NB4 (cell line): ENCODE measurements at regions not wholly inside any gene's neighbourhood (a gene's known extent, or its start where the extent isn't known, plus 50 kb on each side); places are given as distances from the start of the nearest gene placed in this dataset.

ENCODE experiments used
- DNase-seq: peaks from one replicate; pipeline ENCODE4 v3.0.0; 2010; ENCODE audit warnings: low read depth
- H3K4me3 ChIP-seq: one replicate; pipeline ENCODE4 v1.5.1; 2011; ENCODE audit warnings: mild to moderate bottlenecking, low read depth, low read length, moderate library complexity
- MAX ChIP-seq: IDR thresholded peaks from 2 replicates; pipeline ENCODE4 v1.6.1; 2011; ENCODE audit warnings: low read depth, low read length
- MYC ChIP-seq: IDR thresholded peaks from 2 replicates; pipeline ENCODE4 v1.6.1; 2011; ENCODE audit warnings: low read depth, low read length
- POLR2A ChIP-seq: IDR thresholded peaks from 2 replicates; pipeline ENCODE4 v1.6.1; 2011; ENCODE audit warnings: mild to moderate bottlenecking; ENCODE audit not compliant: insufficient read length; ENCODE audit errors: extremely low read depth
- TF ChIP-seq, protein P1 (sequence below): IDR thresholded peaks from one replicate; pipeline ENCODE4 v1.5.1; 2012; ENCODE audit warnings: low read depth, low read length

GRCh38 chr4:96189761-96190160 lies 349.9 kb downstream of the PDHA2 start:
- TF ChIP-seq MAX (no peak), POLR2A (no peak), MYC (no peak)
- TF ChIP-seq, protein P1, sequence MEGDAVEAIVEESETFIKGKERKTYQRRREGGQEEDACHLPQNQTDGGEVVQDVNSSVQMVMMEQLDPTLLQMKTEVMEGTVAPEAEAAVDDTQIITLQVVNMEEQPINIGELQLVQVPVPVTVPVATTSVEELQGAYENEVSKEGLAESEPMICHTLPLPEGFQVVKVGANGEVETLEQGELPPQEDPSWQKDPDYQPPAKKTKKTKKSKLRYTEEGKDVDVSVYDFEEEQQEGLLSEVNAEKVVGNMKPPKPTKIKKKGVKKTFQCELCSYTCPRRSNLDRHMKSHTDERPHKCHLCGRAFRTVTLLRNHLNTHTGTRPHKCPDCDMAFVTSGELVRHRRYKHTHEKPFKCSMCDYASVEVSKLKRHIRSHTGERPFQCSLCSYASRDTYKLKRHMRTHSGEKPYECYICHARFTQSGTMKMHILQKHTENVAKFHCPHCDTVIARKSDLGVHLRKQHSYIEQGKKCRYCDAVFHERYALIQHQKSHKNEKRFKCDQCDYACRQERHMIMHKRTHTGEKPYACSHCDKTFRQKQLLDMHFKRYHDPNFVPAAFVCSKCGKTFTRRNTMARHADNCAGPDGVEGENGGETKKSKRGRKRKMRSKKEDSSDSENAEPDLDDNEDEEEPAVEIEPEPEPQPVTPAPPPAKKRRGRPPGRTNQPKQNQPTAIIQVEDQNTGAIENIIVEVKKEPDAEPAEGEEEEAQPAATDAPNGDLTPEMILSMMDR = no peak
- DNase-seq = no peak
- no peak overlapping the region for H3K4me3 ChIP-seq

DNA sequence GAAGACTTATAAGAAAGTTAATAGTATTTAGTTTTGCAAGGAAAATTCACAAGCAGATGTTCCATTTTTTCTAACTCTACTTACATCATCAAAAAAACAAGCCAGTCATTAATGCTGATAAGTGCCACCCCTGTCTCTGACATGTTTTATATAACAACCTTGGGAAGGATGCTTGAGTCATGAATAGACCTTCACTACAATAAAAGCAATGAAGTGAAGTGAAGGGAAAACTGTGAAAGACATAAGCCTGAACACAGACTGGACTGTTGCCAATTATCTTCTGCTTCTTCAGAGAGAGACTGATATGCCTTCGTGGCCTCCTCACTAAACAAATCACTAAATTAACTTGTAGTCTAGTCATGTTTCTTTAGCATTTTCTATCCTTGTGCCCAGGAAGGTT lies 353.2 kb downstream of the PDHA2 start:
- DNase-seq = no peak
- no peak for TF ChIP-seq MAX
- no peak for TF ChIP-seq POLR2A
- TF ChIP-seq, protein P1 = no peak
- no peak for TF ChIP-seq MYC
- H3K4me3 ChIP-seq = no peak overlapping the region

DNA sequence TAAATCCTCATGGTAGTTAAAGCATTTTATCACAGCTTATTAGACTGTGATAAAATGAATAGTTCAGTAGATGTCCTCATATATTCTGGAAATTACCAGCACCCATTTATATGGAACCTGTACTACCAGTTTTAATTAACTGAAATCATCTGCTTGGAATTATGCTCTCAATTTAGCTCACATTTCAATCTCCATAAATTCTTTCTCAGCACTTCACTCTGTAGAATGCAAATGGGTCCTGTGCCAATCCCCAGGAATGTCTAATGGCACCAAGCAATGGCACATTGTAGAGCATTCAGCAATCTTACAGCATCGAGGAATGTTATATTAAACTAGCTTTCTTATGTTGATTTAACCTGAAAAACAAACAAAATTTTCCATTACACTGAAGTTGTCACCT lies 355.1 kb downstream of the PDHA2 start:
- TF ChIP-seq MAX = no peak
- TF ChIP-seq, protein P1 = no peak
- no peak for TF ChIP-seq POLR2A
- H3K4me3 ChIP-seq = no peak overlapping the region
- no peak for DNase-seq

GRCh38 chr4:96205143-96205936 lies 365.4 kb downstream of the PDHA2 start:
- TF ChIP-seq POLR2A (no peak), MAX (no peak), MYC (no peak)
- TF ChIP-seq, protein P1 = no peak
- H3K4me3 ChIP-seq = no peak overlapping the region
- DNase-seq = no peak

DNA sequence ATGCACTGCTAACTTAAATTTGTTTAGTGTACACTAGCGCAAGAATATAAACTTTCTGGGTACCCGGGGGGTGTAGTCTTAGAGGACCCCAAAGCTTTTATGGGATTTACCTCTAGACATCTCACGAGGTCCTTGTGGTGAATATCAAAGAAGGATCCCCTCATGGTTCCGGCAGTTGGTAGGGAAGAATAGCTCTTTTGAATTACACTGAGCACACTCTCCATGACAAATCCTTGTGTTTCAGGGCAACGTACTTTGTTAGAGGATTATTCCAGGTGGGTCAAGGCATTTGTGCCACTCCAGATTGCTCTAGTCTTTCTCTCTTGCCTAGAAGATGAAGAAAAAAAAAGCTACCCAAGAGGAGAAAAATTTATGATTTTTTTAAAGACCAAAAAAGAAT lies 387.6 kb downstream of the PDHA2 start:
- TF ChIP-seq MAX = no peak
- no peak for TF ChIP-seq POLR2A
- no peak for TF ChIP-seq MYC
- TF ChIP-seq, protein P1 = no peak
- H3K4me3 ChIP-seq = no peak overlapping the region
- no peak for DNase-seq
